A549 (cell line): ENCODE measurements at regions not wholly inside any gene's neighbourhood (a gene's known extent, or its start where the extent isn't known, plus 50 kb on each side); places are given as distances from the start of the nearest gene placed in this dataset.

Experiments used
- ATAC-seq, 2 experiments: fragments of 200-7000 bp in 1 of 2; fragments of >200 bp in 1 of 2; cut with Nextera tagmentation in 1 of 2; cut with Tn5 transposase in 1 of 2; 3 replicates each; pipeline versions ENCODE4 v1.8.0 to v1.9.1; 2018 to 2020; ENCODE audit warnings: mild to moderate bottlenecking in 1 of 2, moderate library complexity in 1 of 2
- CTCF ChIA-PET: fragments of 300-600 bp; sonication (Branson Sonifier 250); formaldehyde crosslinking; extraction: SDS; loops from one replicate; lab custom pipeline; 2021; ENCODE audit warnings: antibody characterized with exemption, inconsistent platforms; lab: Yijun Ruan, JAX
- POLR2A ChIA-PET: fragments of 350-600 bp; formaldehyde crosslinking; extraction: SDS; loops from one replicate; lab custom pipeline; 2021; ENCODE audit warnings: antibody characterized with exemption, inconsistent platforms; lab: Yijun Ruan, JAX
- DNase-seq, 2 experiments: peaks; one replicate each; pipeline versions ENCODE4 v3.0.0 to v3.0.0-alpha.2; 2011 to 2016; ENCODE audit warnings: low read depth in 1 of 2, low spot score in 1 of 2
- FAIRE-seq: peaks from 2 replicates; lab custom pipeline; 2011; peaks lifted over from hg19 to GRCh38; lab: Jason Lieb, UNC
- H3K27ac ChIP-seq, 2 experiments: fragments of >200 bp; sonication (Bioruptor Twin); formaldehyde crosslinking; 3 replicates each; pipeline ENCODE4 v1.5.1; 2016 to 2017
- H3K4me1 ChIP-seq: fragments of >200 bp; sonication (Bioruptor Twin); formaldehyde crosslinking; 3 replicates; pipeline ENCODE4 v1.6.1; 2016
- H3K4me2 ChIP-seq: fragments of >200 bp; sonication (Bioruptor Twin); formaldehyde crosslinking; 3 replicates; pipeline ENCODE4 v1.6.1; 2016
- H3K4me3 ChIP-seq: fragments of >200 bp; sonication (Bioruptor Twin); formaldehyde crosslinking; 3 replicates; pipeline ENCODE4 v1.5.1; 2016
- H3K9me3 ChIP-seq: fragments of >200 bp; sonication (Bioruptor Twin); formaldehyde crosslinking; 3 replicates; pipeline ENCODE4 v1.6.1; 2016
- ATOH8 ChIP-seq: fragments of 250-450 bp; sonication (Bioruptor Pico); IDR thresholded peaks from 2 replicates; pipeline ENCODE4 v1.5.0; 2020; ENCODE audit warnings: low read depth, mild to moderate bottlenecking, moderate library complexity
- BCL3 ChIP-seq: fragments of >200 bp; sonication (Bioruptor Twin); formaldehyde crosslinking; IDR thresholded peaks from 3 replicates; pipeline ENCODE4 v1.6.1; 2016
- BHLHE40 ChIP-seq: IDR thresholded peaks from 2 replicates; pipeline ENCODE4 v1.6.1; 2012; ENCODE audit warnings: low read depth, low read length, inconsistent platforms
- E2F6 ChIP-seq: IDR thresholded peaks from 2 replicates; pipeline ENCODE4 v1.6.1; 2012; ENCODE audit warnings: low read depth, borderline replicate concordance
- EP300 ChIP-seq, 2 experiments: fragments of >200 bp; sonication (Bioruptor Twin); formaldehyde crosslinking; IDR thresholded peaks; 2 replicates in 1 of 2; 3 replicates in 1 of 2; pipeline ENCODE4 v1.6.1; 2016 to 2017
- ESRRA ChIP-seq: fragments of 150-350 bp; IDR thresholded peaks from 2 replicates; pipeline ENCODE4 v1.6.1; 2014; ENCODE audit warnings: mild to moderate bottlenecking, low read length, borderline replicate concordance
- FOSB ChIP-seq: fragments of 250-450 bp; sonication (Bioruptor Pico); IDR thresholded peaks from 2 replicates; pipeline ENCODE4 v1.5.0; 2020; ENCODE audit warnings: mild to moderate bottlenecking, moderate library complexity
- FOSL2 ChIP-seq, 2 experiments: fragments of 450-650 bp in 1 of 2; fragments of >200 bp in 1 of 2; sonication (Bioruptor Twin) in 1 of 2; formaldehyde crosslinking; IDR thresholded peaks; 2 replicates each; pipeline versions ENCODE4 v1.5.0 to v1.6.1; 2016 to 2020; ENCODE audit warnings: mild to moderate bottlenecking in 1 of 2, moderate library complexity in 1 of 2
- FOXS1 ChIP-seq: fragments of 250-450 bp; sonication (Bioruptor Pico); IDR thresholded peaks from 2 replicates; pipeline ENCODE4 v1.5.0; 2020; ENCODE audit warnings: mild to moderate bottlenecking, moderate library complexity
- GATA3 ChIP-seq: IDR thresholded peaks from 2 replicates; pipeline ENCODE4 v1.6.1; 2012; ENCODE audit warnings: borderline replicate concordance
- HEYL ChIP-seq: fragments of 250-450 bp; sonication (Bioruptor Pico); IDR thresholded peaks from 2 replicates; pipeline ENCODE4 v1.8.0; 2021; ENCODE audit warnings: mild to moderate bottlenecking, moderate library complexity
- HOXA7 ChIP-seq: fragments of 250-450 bp; sonication (Bioruptor Pico); IDR thresholded peaks from 2 replicates; pipeline ENCODE4 v1.5.0; 2020; ENCODE audit warnings: mild to moderate bottlenecking, moderate library complexity
- NPAS2 ChIP-seq: fragments of 250-450 bp; sonication (Bioruptor Pico); IDR thresholded peaks from 2 replicates; pipeline ENCODE4 v1.8.0; 2022; ENCODE audit warnings: mild to moderate bottlenecking, moderate library complexity, borderline replicate concordance
- NR3C1 ChIP-seq: fragments of >200 bp; sonication (Bioruptor Twin); formaldehyde crosslinking; IDR thresholded peaks from 3 replicates; pipeline ENCODE4 v1.6.1; 2017
- PBX3 ChIP-seq: IDR thresholded peaks from 2 replicates; pipeline ENCODE4 v1.6.1; 2012
- PHF8 ChIP-seq: fragments of 200-600 bp; sonication (generic); IDR thresholded peaks from 2 replicates; pipeline ENCODE4 v1.6.1; 2016; ENCODE audit warnings: low read depth, mild to moderate bottlenecking, antibody characterized with exemption, moderate library complexity, borderline replicate concordance
- POLR2A ChIP-seq: IDR thresholded peaks from 2 replicates; pipeline ENCODE4 v1.6.1; 2012; ENCODE audit warnings: mild to moderate bottlenecking, low read length
- RARB ChIP-seq: fragments of 250-450 bp; sonication (Bioruptor Pico); IDR thresholded peaks from 2 replicates; pipeline ENCODE4 v1.8.0; 2021; ENCODE audit warnings: mild to moderate bottlenecking, moderate library complexity
- RNF2 ChIP-seq: fragments of 200-600 bp; sonication (generic); IDR thresholded peaks from 2 replicates; pipeline ENCODE4 v1.6.1; 2016; ENCODE audit warnings: low read depth, mild to moderate bottlenecking, antibody characterized with exemption, moderate library complexity, borderline replicate concordance
- SMC3 ChIP-seq: fragments of >200 bp; sonication (Bioruptor Twin); formaldehyde crosslinking; IDR thresholded peaks from 3 replicates; pipeline ENCODE4 v1.6.1; 2018; ENCODE audit warnings: inconsistent platforms
- SREBF2 ChIP-seq: fragments of 450-650 bp; IDR thresholded peaks from 2 replicates; pipeline ENCODE4 v1.6.1; 2014; ENCODE audit warnings: mild to moderate bottlenecking, moderate library complexity
- TFCP2L1 ChIP-seq: fragments of 250-450 bp; sonication (Bioruptor Pico); IDR thresholded peaks from 2 replicates; pipeline ENCODE4 v1.5.0; 2021; ENCODE audit warnings: mild to moderate bottlenecking
- TP53 ChIP-seq: fragments of 250-450 bp; sonication (Bioruptor Pico); IDR thresholded peaks from 2 replicates; pipeline ENCODE4 v1.5.0; 2021; ENCODE audit warnings: mild to moderate bottlenecking, moderate library complexity
- USF2 ChIP-seq: fragments of 450-650 bp; IDR thresholded peaks from 2 replicates; pipeline ENCODE4 v1.6.1; 2014; ENCODE audit warnings: antibody characterized with exemption
- ZC3H11A ChIP-seq: fragments of 450-650 bp; IDR thresholded peaks from 2 replicates; pipeline ENCODE4 v1.6.1; 2014; ENCODE audit warnings: antibody characterized with exemption, mild to moderate bottlenecking
- ZNF302 ChIP-seq: fragments of 250-450 bp; sonication (Bioruptor Pico); IDR thresholded peaks from 2 replicates; pipeline ENCODE4 v1.9.0; 2021; ENCODE audit warnings: inconsistent platforms, mild to moderate bottlenecking, moderate library complexity
- WGBS: methylation state at CpG from one replicate; pipeline ENCODE4 v1.1.6; 2017; ENCODE audit errors: missing lambda C conversion rate; 5-methylcytosine and 5-hydroxymethylcytosine counted together

GRCh38 chr3:176190755-176191154 lies 1006.5 kb downstream of the TBL1XR1 start:
- DNase-seq: no peak
- no peak for FAIRE-seq
- Histone ChIP-seq H3K4me2 (no peak overlapping the region), H3K4me1 (no peaks in the 10 kb centered on the region), H3K4me3 (no peak overlapping the region), H3K9me3 (no peaks in the 10 kb centered on the region), H3K27ac (no peak overlapping the region)
- CTCF ChIA-PET: no interaction called here
- TF ChIP-seq EP300 (IDR thresholded peaks at IDR 0.05) (no peak), TFCP2L1 (CRISPR knock-in tag) (no peak), HOXA7 (no peak), POLR2A (no peak), ZNF302 (CRISPR knock-in tag) (no peak), E2F6 (no peak), BHLHE40 (no peak), RNF2 (no peak), GATA3 (no peak), ESRRA (no peak), PHF8 (no peak), HEYL (CRISPR knock-in tag) (no peak), RARB (CRISPR knock-in tag) (no peak), NPAS2 (CRISPR knock-in tag) (no peak), BCL3 (no peak), FOSB (CRISPR knock-in tag) (no peak), SMC3 (no peak)
- no peak for ATAC-seq
- POLR2A ChIA-PET: no interaction called here

- TF ChIP-seq PBX3 (no peak), FOSB (CRISPR knock-in tag) (no peak), USF2 (no peak), FOSL2 (IDR thresholded peaks at IDR 0.05) (no peak), FOSL2 (CRISPR knock-in tag; IDR thresholded peaks at IDR 0.05) (no peak), ZC3H11A (no peak), FOXS1 (CRISPR knock-in tag) (no peak), ATOH8 (CRISPR knock-in tag) (no peak), NR3C1 (no peak), RARB (CRISPR knock-in tag) (no peak), TP53 (CRISPR knock-in tag) (no peak), SREBF2 (no peak), ESRRA (no peak), HOXA7 (no peak), EP300 (IDR thresholded peaks at IDR 0.05) (no peak)
- Histone ChIP-seq H3K4me3 (no peak overlapping the region), H3K4me2 (no peak overlapping the region), H3K27ac (no peak overlapping the region), H3K4me1 (no peaks in the 10 kb centered on the region), H3K9me3 (no peaks in the 10 kb centered on the region)
- ATAC-seq: no peak
- no peak for FAIRE-seq
- no peak for DNase-seq
- WGBS: 7% methylated on average over 1 of the region's 1 CpG
- ChIA-PET POLR2A (no interaction called here), CTCF (no interaction called here)
These were observed 1014.1 kb downstream of the TBL1XR1 start for GRCh38 chr3:176183181-176183580.
